ENCODE measurements at regions not wholly inside any gene's neighbourhood (a gene's known extent, or its start where the extent isn't known, plus 50 kb on each side); places are given as distances from the start of the nearest gene placed in this dataset.

GRCh38 chr4:138611017-138611416 is 368.9 kb upstream of the SLC7A11 start:
- TF ChIP-seq POLR2A (IDR thresholded peaks at IDR 0.05; ENCODE audit: low read depth, low read length) (no peak), TAF1 (IDR thresholded peaks at IDR 0.05; ENCODE audit: low read depth, low read length) (no peak), POLR2AphosphoS5 (IDR thresholded peaks at IDR 0.05; ENCODE audit: low read depth, low read length) (no peak), SPI1 (IDR thresholded peaks at IDR 0.05; ENCODE audit: low read depth, low read length) (no peak), POU2F2 (IDR thresholded peaks at IDR 0.05; ENCODE audit: low read depth, low read length) (no peak)

All from GM12891 (cell line).